HG03342 (cell line): ENCODE measurements at regions not wholly inside any gene's neighbourhood (a gene's known extent, or its start where the extent isn't known, plus 50 kb on each side); places are given as distances from the start of the nearest gene placed in this dataset.

Experiments used
- ATAC-seq: cut with Tn5 transposase; IDR thresholded peaks from one replicate; pipeline ENCODE4 v1.9.1; 2021; ENCODE audit warnings: mild to moderate bottlenecking, moderate library complexity; ENCODE audit not compliant: unreplicated experiment

GRCh38 chr14:89500303-89500702 is 83.3 kb upstream of the FOXN3 start:
- no peak for ATAC-seq

- ATAC-seq: no peak
These were observed 81.8 kb upstream of the FOXN3 start for GRCh38 chr14:89498878-89499277.

GRCh38 chr14:89495718-89496117 is 78.7 kb upstream of the FOXN3 start:
- no peak for ATAC-seq

- peak; percentile 98 for ATAC-seq
These were observed 77.0 kb upstream of the FOXN3 start for GRCh38 chr14:89493877-89494634.

GRCh38 chr14:89493406-89493805 is 76.4 kb upstream of the FOXN3 start:
- no peak for ATAC-seq

- ATAC-seq: no peak
These were observed 74.8 kb upstream of the FOXN3 start for GRCh38 chr14:89491711-89492381.

GRCh38 chr14:89490466-89490865 is 73.4 kb upstream of the FOXN3 start:
- no peak for ATAC-seq

GRCh38 chr14:89489761-89490437 is 72.9 kb upstream of the FOXN3 start:
- ATAC-seq: no peak

- ATAC-seq: no peak
These were observed 69.9 kb upstream of the FOXN3 start for GRCh38 chr14:89486961-89487360.

GRCh38 chr14:89486505-89486904 is 69.5 kb upstream of the FOXN3 start:
- no peak for ATAC-seq

GRCh38 chr14:89485264-89485663 is 68.2 kb upstream of the FOXN3 start:
- no peak for ATAC-seq

- ATAC-seq: no peak
These were observed 67.2 kb upstream of the FOXN3 start for GRCh38 chr14:89484051-89484844.

GRCh38 chr14:89481196-89481595 is 64.2 kb upstream of the FOXN3 start:
- no peak for ATAC-seq

- no peak for ATAC-seq
These were observed 63.2 kb upstream of the FOXN3 start for GRCh38 chr14:89480278-89480677.

- no peak for ATAC-seq
These were observed 62.8 kb upstream of the FOXN3 start for GRCh38 chr14:89479802-89480201.

GRCh38 chr14:89477391-89477790 is 60.4 kb upstream of the FOXN3 start:
- ATAC-seq: no peak

- ATAC-seq: no peak
These were observed 59.4 kb upstream of the FOXN3 start for GRCh38 chr14:89476354-89476896.

GRCh38 chr14:89474464-89474863 is 57.4 kb upstream of the FOXN3 start:
- ATAC-seq: no peak

- no peak for ATAC-seq
These were observed 57.0 kb upstream of the FOXN3 start for GRCh38 chr14:89473989-89474388.

GRCh38 chr14:89473569-89473968 is 56.5 kb upstream of the FOXN3 start:
- ATAC-seq: no peak

- ATAC-seq: no peak
These were observed 53.4 kb upstream of the FOXN3 start for GRCh38 chr14:89470401-89470800.
